Eye (tissue), 1 donor: ENCODE measurements at regions not wholly inside any gene's neighbourhood (a gene's known extent, or its start where the extent isn't known, plus 50 kb on each side); places are given as distances from the start of the nearest gene placed in this dataset.
"Not testable (repeated sequence)": the region's sequence is repeated elsewhere in the genome, so short reads cannot be mapped to it uniquely, and the experiment has no call there.

Experiments used
- DNase-seq: peaks from one replicate; pipeline ENCODE4 v3.0.0-alpha.2; 2015

GRCh38 chr4:15163284-15163645 is 161.0 kb downstream of the CPEB2 start:
- no peak for DNase-seq

- no peak for DNase-seq
These were observed 162.3 kb downstream of the CPEB2 start for GRCh38 chr4:15164571-15164970.

GRCh38 chr4:15167743-15168142 is 165.5 kb downstream of the CPEB2 start:
- no peak for DNase-seq

GRCh38 chr4:15168759-15169158 is 166.5 kb downstream of the CPEB2 start:
- DNase-seq: peak; percentile 43

- no peak for DNase-seq
These were observed 169.4 kb downstream of the CPEB2 start for GRCh38 chr4:15171725-15172124.

DNA sequence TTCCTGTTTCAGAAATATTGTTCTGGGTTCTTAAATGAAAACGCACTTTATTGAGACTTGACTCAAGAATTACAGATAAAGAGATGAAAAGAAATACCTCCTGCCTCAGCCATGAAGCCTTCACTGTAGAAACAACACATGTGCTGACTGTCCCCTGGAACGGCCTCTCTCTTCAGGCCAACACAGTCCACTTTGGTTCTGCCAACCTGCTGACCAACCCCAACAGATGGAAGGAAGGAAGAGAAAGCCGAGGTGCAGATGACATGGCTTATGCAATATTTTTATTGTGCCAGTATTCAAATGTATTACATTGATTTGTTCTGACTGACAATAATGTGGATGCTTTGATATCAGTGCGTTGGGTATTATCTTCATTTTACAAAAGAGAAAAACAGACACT is 171.0 kb downstream of the CPEB2 start:
- no peak for DNase-seq

DNA sequence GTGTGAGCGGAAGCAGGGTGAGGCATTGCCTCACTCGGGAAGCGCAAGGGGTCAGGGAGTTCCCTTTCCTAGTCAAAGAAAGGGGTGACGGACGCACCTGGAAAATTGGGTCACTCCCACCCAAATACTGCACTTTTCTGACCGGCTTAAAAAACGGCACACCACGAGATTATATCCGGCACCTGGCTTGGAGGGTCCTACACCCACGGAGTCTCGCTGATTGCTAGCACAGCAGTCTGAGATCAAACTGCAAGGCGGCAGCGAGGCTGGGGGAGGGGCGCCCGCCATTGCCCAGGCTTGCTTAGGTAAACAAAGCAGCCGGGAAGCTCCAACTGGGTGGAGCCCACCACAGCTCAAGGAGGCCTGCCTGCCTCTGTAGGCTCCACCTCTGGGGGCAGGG is 171.9 kb downstream of the CPEB2 start:
- DNase-seq: not testable (repeated sequence)

DNA sequence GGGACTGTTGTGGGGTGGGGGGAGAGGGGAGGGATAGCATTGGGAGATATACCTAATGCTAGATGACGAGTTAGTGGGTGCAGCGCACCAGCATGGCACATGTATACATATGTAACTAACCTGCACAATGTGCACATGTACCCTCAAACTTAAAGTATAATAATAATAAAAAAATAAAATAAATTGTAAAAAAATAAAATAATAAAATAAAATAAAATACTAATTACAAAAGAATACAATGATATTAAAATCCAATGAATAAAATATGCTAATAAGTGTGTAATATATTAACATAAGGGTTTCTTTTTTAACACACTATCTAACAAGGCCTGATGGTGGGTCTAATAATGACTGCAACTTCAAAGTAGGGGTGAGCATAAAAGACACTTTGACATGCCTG is 177.6 kb downstream of the CPEB2 start:
- not testable (repeated sequence) for DNase-seq

GRCh38 chr4:15182600-15183220 is 180.4 kb downstream of the CPEB2 start:
- no peak for DNase-seq

DNA sequence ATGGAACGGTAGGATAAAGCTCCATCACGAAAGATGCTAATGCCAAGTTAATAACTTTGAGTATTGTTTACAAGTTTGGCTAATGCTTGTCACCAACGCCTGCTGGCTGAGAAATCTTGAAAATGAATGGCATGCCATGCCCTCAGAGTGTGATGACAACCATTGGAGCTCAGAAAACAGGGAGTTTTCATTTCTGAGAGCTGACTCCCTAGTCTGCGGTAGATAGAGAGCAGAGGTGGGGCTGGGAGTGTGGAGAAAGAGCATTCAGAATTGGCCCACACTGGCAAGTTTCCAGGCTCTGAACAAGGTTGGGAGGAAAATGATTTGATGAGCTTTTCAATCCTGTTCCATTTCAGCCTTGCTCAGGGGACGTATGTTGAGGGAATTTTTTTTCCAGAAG is 183.9 kb downstream of the CPEB2 start:
- DNase-seq: no peak

- DNase-seq: no peak
These were observed 184.5 kb downstream of the CPEB2 start for GRCh38 chr4:15186806-15187205.

- no peak for DNase-seq
These were observed 186.6 kb downstream of the CPEB2 start for GRCh38 chr4:15188605-15189539.

DNA sequence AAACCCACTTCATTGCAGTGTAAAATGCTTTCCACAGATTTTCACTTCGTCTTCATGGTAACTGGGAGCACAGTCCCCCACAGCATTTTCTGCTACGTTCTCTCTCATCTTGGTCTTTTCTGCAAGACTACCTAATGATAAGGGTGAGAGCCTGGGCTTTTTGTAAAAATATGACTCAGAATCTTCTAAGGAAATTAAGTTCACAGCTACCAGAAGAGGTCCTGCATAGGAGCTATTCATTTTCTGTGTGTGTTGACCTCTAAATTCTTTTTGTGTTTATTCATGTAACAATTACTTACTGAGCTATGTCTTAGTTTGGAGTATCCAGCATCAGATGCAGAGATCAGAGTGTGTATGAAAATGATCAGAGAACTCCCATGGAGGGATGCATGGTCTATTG is 192.2 kb downstream of the CPEB2 start:
- DNase-seq: no peak

- peak; percentile 67 for DNase-seq
These were observed 194.7 kb downstream of the CPEB2 start for GRCh38 chr4:15197005-15197404.

DNA sequence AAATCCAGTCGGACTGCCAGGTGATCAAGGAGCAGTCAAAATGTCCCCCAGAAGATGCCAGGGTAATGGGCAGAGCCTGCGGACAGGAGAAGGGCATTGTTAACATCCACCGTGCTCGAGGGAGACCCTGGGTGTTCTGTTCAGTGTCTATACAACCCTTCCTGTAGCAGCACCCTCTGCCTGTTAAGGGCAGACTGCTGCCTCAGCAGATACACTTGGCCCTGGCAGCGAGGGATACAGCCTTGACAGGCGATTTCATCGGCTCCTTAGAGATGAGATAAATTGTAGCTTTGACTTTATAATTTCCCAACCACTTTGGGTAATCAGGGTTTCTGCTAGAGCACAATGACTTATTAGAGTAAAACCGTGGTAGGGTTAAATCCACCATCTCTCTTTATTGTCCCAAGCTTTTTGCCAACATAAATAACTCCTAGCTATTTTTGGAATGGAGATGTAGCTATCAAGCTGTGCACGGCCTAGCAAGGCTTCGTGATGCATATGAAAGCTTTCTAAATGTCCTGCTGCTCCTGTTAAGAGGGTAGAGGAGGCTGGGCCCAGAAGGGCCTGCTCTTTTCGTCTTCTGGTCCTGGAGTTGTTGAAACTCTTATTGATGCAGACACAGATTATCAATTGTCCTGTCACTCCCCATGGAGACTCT is 195.9 kb downstream of the CPEB2 start:
- peak; percentile 36 for DNase-seq

- DNase-seq: no peak
These were observed 199.5 kb downstream of the CPEB2 start for GRCh38 chr4:15201782-15202181.

DNA sequence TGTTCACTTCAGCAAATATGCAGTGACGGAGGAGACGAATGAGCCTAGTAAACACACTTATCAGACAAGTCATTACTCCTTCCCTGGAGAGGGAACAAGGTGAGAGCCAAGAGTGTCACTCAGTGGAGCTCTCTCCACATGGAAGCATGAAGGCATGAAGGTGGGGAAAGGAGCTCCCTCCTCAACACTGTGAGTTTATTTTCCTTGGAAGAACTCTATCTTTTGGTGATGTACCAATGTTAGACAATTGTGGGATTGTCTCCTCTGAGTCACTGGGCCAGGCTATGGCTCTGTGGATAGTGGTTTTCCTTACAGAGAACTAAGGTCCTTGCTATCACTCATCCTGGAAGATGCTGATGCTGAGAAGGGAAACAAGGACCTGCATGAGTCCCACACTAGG is 200.2 kb downstream of the CPEB2 start:
- no peak for DNase-seq

- not testable (repeated sequence) for DNase-seq
These were observed 204.2 kb downstream of the CPEB2 start for GRCh38 chr4:15206526-15206925.

DNA sequence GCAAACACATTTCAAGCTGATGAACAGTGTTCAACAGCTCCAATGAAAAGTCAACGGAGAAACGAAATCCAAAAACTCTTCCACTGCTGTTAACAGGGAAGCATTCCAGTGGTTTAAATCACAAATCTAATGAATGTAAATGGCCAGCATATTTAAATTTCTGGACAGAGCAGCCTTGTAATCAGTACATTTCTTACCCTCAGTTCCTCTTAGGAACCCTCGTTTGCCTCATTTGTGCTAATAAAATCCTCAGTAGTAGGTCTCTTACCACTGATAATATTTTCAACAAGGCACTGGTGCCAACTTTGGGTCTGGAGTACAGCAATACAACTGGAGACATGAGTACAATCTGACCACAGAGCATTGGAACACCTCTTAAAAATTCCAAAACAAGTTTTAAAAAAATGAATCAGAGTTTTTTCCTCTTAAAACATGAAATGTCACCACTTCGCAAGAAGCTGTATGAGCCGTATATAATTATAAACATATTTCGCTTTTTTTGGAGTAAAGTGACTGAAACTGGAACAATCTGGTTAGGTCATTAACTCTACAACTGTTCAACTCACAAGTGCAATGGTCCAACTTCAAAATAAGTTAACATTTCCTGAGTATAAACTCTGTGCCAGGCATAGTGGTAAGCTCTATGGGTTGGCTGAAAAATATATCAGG is 211.2 kb downstream of the CPEB2 start:
- DNase-seq: peak; percentile 57

DNA sequence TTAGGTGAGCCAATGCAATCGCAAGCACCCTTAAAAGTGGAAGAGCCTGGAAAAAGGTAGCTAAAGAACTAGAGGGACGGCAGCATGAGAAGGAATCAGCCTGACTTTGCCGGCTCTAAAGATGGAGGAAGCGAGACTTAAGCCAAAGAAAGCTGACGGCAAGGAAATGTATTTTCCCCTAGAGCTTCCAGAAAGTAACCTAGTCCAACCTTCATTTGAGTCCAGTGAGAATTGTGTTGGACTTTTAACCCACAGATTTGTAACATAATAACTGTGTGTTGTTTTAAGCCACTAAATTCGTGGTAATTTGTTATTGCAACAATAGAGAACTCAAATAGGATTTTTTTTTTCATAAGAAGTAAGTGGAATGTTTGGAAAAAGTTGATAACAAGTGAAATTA is 212.7 kb upstream of the C1QTNF7 start:
- peak; percentile 35 for DNase-seq

- DNase-seq: no peak
These were observed 201.6 kb upstream of the C1QTNF7 start for GRCh38 chr4:15226203-15226602.

DNA sequence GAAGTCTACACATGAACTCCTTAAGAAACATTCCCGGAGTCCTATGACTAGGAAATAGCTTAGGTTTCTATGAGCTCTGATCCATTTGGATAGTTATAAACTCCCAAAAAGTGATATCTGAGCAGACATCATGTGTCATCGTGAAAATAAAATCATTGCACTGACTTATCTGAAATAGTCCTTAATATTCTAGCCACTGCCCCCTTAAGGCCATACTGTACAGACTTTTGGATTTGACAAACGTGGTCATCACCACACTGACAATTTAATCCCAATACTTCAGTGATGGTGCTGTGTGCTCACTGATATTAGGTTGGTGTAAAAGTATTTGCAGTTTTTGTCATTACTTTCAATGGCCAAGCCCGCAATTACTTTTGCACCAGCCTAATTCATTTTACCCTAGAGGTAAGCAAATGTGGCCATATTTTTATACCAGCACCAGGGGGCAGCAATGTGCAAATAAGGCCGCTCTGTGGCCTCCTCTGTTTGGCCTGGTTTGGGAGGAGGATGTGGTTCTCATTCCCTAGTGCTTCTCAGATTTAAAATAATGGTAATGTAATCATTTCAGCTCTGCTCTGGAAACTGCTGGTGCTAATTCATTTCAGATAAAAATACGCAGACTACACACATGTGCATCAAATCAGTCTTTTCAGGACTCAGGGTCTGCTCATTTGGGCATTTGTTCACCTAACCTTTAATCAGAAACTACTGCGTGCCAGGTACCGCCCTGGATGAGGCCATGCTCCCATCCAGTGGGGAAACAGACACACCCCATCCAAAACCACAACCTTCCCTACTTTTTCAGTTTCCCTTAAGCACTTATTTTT is 196.4 kb upstream of the C1QTNF7 start:
- peak; percentile 92 for DNase-seq
